GM12873 (cell line): ENCODE measurements at regions not wholly inside any gene's neighbourhood (a gene's known extent, or its start where the extent isn't known, plus 50 kb on each side); places are given as distances from the start of the nearest gene placed in this dataset.

Experiments used
- TF ChIP-seq, protein P1 (sequence below): IDR thresholded peaks from 2 replicates; pipeline ENCODE4 v1.5.1; 2012; ENCODE audit warnings: low read depth, mild to moderate bottlenecking, moderate library complexity, low read length, control low read depth; ENCODE audit not compliant: insufficient read depth; ENCODE audit errors: missing control alignments

DNA sequence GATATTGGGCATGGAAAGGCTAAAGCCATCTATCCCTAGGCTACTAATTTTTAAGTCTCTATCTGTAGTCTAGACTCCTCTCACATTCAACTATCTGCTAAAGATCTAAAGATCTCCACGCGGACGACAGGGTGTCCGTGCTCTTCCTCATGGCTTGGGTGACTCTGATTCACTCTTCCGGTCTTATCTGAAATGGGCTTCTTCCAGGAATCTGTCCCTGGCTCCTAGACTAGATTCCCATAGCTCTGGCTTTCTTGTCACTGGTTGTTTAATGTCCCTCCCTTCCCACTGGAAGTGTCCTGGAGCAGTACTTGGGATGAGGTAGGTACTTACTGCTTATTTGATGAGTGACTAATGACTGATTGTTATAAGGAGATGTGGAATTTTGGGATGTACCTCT lies 62.0 kb upstream of the PODXL start:
- TF ChIP-seq, protein P1, sequence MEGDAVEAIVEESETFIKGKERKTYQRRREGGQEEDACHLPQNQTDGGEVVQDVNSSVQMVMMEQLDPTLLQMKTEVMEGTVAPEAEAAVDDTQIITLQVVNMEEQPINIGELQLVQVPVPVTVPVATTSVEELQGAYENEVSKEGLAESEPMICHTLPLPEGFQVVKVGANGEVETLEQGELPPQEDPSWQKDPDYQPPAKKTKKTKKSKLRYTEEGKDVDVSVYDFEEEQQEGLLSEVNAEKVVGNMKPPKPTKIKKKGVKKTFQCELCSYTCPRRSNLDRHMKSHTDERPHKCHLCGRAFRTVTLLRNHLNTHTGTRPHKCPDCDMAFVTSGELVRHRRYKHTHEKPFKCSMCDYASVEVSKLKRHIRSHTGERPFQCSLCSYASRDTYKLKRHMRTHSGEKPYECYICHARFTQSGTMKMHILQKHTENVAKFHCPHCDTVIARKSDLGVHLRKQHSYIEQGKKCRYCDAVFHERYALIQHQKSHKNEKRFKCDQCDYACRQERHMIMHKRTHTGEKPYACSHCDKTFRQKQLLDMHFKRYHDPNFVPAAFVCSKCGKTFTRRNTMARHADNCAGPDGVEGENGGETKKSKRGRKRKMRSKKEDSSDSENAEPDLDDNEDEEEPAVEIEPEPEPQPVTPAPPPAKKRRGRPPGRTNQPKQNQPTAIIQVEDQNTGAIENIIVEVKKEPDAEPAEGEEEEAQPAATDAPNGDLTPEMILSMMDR = no peak

DNA sequence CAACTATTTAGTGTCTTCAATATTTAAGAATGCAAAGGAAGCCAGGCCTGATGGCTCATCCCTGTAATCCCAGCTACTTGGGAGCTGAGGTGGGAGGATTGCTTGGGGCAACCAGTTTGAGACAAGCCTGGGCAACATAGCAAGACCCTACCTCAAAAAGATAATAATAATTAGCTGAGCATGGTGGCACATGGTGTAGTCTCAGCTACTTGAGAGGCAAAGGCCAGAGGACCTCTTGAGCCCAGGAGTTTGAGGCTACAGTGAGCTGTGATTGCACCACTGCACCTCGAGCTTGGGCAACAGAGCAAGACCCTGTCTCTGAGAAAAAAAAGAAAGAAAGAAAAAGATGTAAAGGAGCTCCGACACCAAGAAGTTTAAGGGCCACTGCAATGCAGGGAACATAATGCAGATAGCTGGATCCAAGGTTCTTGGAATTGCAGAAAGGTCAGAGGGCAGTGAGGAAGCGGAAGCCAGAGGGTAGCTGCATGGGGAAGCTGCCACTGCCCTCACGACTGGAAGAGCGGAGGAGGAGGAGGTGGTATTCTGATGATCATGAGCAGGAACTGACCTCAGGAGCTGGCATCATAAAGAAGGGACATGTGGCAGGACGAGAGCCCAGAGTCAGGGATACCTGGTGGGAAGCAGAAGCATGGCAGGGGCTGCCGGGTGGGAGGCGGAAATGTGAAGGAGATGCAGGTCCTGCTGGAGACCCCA lies 60.2 kb upstream of the PODXL start:
- TF ChIP-seq, protein P1 = no peak

DNA sequence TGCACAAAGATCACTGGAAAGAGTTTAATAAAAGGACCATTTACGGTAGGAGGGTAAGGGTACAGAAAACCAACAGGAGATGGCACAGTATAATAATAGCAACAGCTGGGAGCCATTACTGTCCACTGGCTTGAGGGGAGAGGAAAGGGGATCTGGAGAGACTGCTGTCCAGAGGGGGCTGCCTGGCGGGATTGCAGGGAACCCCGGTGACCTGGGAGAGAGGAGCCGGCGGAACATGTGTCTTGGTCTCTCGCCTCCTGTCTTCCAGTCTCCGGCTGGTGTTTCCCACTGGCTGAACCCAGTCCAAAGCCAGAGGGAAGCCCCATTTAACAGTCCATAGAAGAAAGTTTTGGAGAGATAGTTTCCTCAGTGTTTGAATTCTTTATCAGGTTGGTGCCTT lies 57.5 kb upstream of the PODXL start:
- TF ChIP-seq, protein P1 = no peak

DNA sequence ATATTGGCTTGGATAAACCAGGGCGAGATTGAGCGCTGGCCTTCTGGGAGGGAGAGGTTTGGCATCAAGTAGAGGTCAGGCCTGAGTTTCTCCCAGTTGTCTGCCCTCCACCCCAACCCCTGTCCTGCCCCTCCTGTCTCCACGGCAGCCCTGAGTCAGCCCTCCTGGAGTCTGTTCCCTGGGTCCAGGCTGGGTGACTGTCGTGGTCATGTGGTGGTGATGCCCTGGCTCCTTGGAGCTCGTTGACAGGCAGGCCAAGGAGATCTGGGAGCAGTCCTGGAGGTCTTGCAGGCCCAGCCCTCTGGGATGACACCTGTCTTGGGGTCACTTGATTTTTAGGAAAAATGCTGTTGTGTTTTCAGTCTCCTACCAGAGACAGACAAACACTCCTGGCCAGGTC lies 53.6 kb upstream of the PODXL start:
- TF ChIP-seq, protein P1 = no peak

DNA sequence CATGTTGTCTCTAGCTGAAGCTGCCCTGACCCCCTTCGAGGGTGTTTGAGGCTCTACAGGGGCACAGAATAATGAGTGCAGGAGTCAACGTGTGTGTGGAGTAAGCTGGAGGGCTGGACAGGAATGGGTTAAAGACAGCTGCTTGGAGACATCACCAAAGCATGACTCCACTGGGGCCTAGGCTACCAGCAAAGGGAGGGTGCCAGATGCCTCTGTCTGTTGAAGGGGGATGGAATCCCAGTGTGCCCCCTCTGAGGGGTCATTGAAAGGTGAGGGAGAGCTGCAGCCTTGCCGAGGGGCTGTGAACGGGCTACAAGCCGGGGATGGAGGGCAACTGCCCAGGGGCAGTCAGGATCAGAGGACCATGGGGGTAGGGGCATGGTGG lies 51.7 kb upstream of the PODXL start:
- TF ChIP-seq, protein P1 = no peak

DNA sequence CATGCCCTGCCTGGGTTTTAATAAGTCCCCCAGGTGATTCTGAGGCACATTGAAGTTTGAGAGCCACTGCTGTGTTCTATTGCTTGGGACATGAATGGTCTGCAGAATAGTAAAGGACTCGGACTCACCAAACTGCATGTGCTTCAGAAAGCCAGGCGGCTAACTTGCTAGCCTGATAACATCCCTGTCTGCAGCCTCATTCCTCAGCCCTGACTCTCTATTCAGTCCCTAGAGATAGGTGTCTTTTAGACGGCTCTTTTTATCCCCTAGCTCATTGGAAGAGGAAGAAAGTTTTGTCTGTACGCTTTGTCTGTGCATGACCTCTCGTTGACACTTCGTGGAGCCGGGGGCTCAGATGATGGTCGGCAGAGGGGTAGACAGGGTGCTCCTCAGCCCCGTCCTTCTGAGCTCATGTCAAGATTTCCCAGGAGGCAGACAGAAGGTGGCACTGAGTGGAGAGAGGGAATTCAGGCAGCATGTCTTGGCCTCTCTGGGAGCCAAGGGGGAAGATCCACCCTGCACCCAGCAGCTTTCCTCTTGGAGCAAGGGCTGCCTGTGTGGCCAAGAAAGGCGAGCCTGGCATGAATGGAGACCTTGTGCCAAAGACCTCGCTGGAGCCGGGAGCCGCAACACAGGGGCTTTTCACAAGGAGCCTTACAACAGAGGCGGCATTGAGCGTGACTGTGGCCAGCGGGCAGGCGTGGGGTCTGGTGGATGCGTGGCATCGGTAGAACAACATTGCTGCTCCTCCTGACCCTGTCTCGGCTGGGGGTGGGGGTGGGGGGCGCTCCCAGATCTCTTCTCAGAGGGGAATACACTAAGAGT lies 51.1 kb upstream of the PODXL start:
- TF ChIP-seq, protein P1 = no peak
